GM21737 (cell line): ENCODE measurements at regions not wholly inside any gene's neighbourhood (a gene's known extent, or its start where the extent isn't known, plus 50 kb on each side); places are given as distances from the start of the nearest gene placed in this dataset.
"Not testable (repeated sequence)": the region's sequence is repeated elsewhere in the genome, so short reads cannot be mapped to it uniquely, and the experiment has no call there.

Experiments used
- ATAC-seq: cut with Tn5 transposase; IDR thresholded peaks from one replicate; pipeline ENCODE4 v1.9.1; 2021; ENCODE audit warnings: mild to moderate bottlenecking, moderate library complexity; ENCODE audit not compliant: unreplicated experiment

DNA sequence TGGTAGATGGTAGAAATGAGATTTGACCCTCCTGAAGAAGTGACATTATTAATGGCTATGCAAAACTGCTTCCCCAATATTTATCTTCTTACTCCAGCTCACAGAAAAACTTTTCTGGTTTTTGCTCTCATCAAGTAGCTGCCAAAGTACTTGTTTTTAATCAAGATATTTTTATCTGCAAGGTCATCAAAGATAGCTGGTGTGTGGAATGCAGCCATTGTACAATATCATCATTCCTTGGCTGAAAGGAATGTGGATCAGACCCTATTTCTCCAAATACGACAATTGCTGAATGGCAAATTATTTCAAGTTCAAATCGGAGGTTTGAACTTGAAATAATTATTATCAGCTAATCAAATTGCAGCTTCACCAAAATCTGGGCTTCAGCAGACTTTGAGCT is 126.9 kb upstream of the SLC7A14 start:
- ATAC-seq, result no peak

- no peak for ATAC-seq
These were observed 126.5 kb upstream of the SLC7A14 start for GRCh38 chr3:170712336-170712735.

- no peak for ATAC-seq
These were observed 125.9 kb upstream of the SLC7A14 start for GRCh38 chr3:170711786-170712185.

- ATAC-seq, result no peak
These were observed 123.2 kb upstream of the SLC7A14 start for GRCh38 chr3:170709046-170709445.

GRCh38 chr3:170707899-170708298 is 122.0 kb upstream of the SLC7A14 start:
- ATAC-seq, result no peak

DNA sequence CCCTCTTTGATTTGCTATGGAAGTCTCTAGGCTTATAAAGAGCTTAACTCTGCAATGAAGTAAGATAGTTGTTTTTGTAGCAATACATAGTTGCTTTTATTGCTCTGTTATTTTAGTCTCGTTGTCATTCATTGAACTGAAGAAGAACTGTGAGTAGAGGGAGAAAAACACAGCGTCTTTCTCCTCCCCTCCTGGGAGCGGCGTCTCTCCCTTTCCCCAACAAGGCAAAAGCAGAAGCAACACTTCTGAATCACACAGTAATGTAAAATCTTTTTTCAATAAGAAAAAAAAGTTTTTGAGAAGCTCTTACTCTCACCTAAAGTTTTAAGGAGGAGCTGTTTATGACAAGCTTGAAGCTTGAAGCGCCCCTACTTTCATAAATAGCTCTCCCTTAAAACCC is 119.3 kb upstream of the SLC7A14 start:
- ATAC-seq, result no peak

GRCh38 chr3:170703121-170703588 is 117.3 kb upstream of the SLC7A14 start:
- no peak for ATAC-seq

GRCh38 chr3:170701696-170702678 is 116.1 kb upstream of the SLC7A14 start:
- ATAC-seq, result no peak

DNA sequence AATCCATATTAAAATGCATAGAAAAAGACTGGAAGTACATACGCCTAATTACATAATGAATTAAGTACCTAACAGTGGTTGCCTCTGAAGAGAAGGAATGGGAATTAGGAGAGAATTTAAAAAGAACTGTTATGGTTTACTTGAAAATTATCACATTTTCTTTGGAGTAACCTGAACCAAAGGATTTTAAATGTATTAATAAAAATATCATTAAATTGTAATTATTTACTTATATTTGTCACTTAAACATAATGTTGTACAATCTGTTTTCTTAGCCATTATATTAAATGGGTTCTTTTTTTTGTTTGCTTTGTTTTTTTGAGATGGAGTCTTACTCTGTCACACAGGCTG is 114.2 kb upstream of the SLC7A14 start:
- ATAC-seq, result no peak

GRCh38 chr3:170699158-170700053 is 113.5 kb upstream of the SLC7A14 start:
- ATAC-seq, result no peak

DNA sequence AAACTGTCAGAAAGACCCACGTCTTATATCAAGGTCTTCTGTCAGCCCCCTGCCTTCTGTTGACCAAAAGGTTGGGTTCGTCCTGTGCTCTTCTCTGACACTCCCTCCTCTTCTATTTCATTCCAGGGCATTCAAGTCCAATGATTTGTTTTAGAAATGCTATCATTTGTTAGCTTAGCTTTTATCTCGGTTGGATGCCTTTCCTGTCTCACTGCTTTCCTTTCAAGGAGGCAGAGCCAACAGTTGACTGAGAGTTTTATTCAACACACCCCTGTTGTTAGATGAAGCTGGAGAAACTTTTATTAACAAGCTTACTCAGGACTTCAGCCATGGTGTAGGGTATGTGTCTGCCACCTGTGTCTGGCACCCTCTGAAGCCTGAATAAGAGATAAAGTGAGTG is 112.0 kb upstream of the SLC7A14 start:
- no peak for ATAC-seq

DNA sequence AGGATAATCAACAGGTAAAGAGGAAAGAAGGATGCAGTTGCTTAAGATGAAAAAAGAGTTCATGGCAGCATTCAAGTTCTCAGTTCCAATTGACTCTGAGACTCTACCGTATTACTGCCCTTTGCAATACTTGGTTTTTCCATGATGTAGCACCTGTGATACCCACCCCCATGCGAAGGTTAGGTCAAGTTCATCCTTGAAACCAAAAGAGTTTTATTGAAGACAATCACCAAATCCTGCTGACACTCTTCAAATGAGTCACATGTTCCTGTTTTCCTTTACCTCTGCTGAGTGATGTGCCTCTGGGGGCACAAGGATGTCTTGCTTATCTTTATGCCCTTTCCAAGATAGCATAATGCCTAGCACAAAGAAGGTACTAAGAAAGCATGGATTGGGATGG is 111.3 kb upstream of the SLC7A14 start:
- no peak for ATAC-seq

GRCh38 chr3:170695486-170696064 is 109.7 kb upstream of the SLC7A14 start:
- ATAC-seq, result no peak

GRCh38 chr3:170692720-170693119 is 106.8 kb upstream of the SLC7A14 start:
- ATAC-seq, result no peak

DNA sequence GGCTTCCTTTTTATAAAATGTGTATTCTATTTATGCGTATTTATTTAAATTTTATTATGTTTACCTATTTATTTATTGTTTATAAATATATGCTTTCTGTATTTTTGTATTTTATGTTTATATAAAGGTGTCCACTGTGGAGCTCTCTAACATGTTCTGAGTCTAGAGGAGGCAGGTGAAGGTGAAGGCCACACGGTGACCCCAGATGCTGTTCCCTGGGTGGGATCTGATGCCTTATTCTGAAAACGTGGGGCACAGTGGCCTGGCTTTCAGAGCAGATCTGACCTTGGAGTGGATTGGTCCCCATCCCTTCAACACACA is 104.7 kb upstream of the SLC7A14 start:
- ATAC-seq, result no peak

DNA sequence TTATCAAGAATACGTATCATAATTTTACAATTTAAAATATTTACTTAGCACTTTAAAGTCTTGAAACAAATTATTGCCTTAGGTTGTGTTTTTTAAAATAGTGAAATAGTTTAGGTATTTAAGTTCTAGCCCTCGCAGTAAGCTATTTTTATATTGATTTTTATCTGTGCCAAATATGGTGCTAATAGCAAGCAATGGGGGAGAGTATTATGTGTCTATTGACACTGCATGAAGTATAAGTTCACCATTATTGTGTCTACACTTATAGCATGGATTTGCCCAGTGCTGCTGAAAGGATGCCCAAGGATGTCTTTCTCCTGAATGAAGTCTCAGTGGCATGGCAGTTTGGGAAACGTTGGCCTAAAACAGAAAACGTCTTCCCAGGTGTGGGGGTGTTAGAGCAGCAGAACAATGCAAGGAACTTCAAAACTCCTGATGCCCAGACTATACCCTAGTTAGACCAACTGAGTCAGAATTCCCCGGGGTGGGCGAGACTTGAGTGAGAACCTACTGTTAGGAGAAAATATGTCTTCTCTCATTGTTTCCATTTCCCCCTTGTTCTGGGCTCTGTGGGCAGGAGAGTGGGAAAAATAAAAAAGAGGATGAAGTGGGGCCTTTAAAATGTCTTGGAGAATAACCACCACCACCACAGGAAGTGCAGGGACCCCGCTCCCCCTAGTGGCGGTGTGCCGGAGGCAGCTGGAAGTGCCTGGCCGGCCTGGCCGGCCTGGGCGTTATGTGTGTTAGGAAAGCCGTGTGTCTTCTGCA is 104.2 kb upstream of the SLC7A14 start:
- ATAC-seq, result peak; percentile 62

- no peak for ATAC-seq
These were observed 103.5 kb upstream of the SLC7A14 start for GRCh38 chr3:170689296-170689829.

DNA sequence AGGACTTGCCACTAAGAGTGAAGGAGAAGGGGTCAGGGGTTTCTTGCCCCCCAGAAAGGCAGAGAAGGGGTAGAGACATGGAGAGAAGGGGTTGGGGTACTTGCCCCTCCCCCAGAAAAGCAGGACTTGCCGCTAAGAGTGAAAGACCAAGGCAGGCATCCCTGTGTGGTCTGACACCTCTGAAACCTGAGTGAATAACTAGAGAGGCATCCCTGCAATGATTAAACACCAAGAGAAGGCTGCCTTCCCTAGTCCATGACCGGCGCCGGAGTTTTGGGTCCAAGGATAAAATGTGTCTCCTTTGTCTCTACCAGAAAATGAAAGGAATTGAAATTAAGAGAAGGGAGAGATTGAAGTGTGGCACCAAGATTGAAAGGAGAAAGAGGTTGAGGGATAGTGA is 102.3 kb upstream of the SLC7A14 start:
- not testable (repeated sequence) for ATAC-seq

GRCh38 chr3:170680593-170680992 is 94.7 kb upstream of the SLC7A14 start:
- no peak for ATAC-seq

DNA sequence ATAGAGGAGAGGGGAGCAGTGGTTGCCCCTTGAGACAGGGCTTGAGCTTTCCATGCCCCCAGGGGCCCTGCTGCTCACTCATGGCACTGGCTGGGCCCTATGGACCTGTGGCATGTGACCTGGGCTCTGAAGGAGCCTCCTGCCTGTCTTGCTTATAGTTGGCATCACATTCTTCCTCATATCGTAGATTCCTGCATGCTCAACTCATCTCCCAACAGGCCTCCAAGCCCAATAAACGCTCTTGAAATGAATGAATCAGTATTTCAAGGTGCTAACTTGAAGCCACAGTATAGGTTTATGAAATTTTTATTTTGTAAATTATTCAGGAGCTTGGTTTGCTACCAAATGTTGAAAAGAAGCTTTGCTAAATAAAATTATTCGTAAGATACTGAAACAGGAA is 93.3 kb upstream of the SLC7A14 start:
- no peak for ATAC-seq
